BLaER1 treated with 17β-estradiol and CSF1 and Interleukin-3, amounts not matched to agents 10 nM and 100 nM (cell line): ENCODE measurements at regions not wholly inside any gene's neighbourhood (a gene's known extent, or its start where the extent isn't known, plus 50 kb on each side); places are given as distances from the start of the nearest gene placed in this dataset.

Experiments used
- H3K27ac ChIP-seq, 11 experiments: shearing (Covaris generic); formaldehyde crosslinking; 2 replicates each; pipeline ENCODE4 v1.8.1; 2022
- H3K27me3 ChIP-seq, 11 experiments: shearing (Covaris generic); formaldehyde crosslinking; 2 replicates each; pipeline ENCODE4 v1.8.1; 2022
- H3K36me3 ChIP-seq, 11 experiments: shearing (Covaris generic); formaldehyde crosslinking; 2 replicates each; pipeline ENCODE4 v1.8.1; 2022
- H3K4me1 ChIP-seq, 10 experiments: shearing (Covaris generic); formaldehyde crosslinking; 2 replicates each; pipeline ENCODE4 v1.8.1; 2022
- H3K4me2 ChIP-seq, 11 experiments: shearing (Covaris generic); formaldehyde crosslinking; 2 replicates each; pipeline ENCODE4 v1.8.1; 2022
- H3K4me3 ChIP-seq, 10 experiments: shearing (Covaris generic); formaldehyde crosslinking; 2 replicates each; pipeline ENCODE4 v1.8.1; 2022
- H3K9ac ChIP-seq, 11 experiments: shearing (Covaris generic); formaldehyde crosslinking; 2 replicates each; pipeline ENCODE4 v1.8.1; 2022
- H3K9me3 ChIP-seq, 11 experiments: shearing (Covaris generic); formaldehyde crosslinking; replicated peaks in 1 of 11; 2 replicates each; pipeline ENCODE4 v1.8.1; 2022
- H4K20me1 ChIP-seq, 11 experiments: shearing (Covaris generic); formaldehyde crosslinking; 2 replicates each; pipeline ENCODE4 v1.8.1; 2022
- Cebpa-rat ChIP-seq, 11 experiments: shearing (Covaris generic); IDR thresholded peaks; 2 replicates each; pipeline ENCODE4 v1.8.1; 2022

GRCh38 chr15:31151301-31152233, 50.0 kb upstream of the TRPM1 start:
- H3K27ac ChIP-seq = no peak overlapping the region
- TF ChIP-seq Cebpa-rat (IDR thresholded peaks at IDR 0.05) = no peak
- H3K4me2 ChIP-seq = no peak overlapping the region
- peaks cover 0 to 9% (median 0%) of the 10 kb centered on the region in 10 experiments; a peak in 2 of 20 replicates for H3K4me1 ChIP-seq
- H3K9ac ChIP-seq = no peak overlapping the region
- H3K27me3 ChIP-seq = no peaks in the 10 kb centered on the region
- H3K36me3 ChIP-seq = no peaks in the 10 kb centered on the region
- no peaks in the 10 kb centered on the region; a peak in 1 of 22 replicates for H4K20me1 ChIP-seq
- no peak overlapping the region for H3K4me3 ChIP-seq
- peaks cover 0 to 15% (median 6%) of the 10 kb centered on the region in 11 experiments; a peak in 7 of 22 replicates for H3K9me3 ChIP-seq

GRCh38 chr15:31153531-31153930, 52.0 kb upstream of the TRPM1 start:
- Histone ChIP-seq H3K9me3 (peaks cover 0 to 15% (median 6%) of the 10 kb centered on the region in 11 experiments; a peak in 7 of 22 replicates), H3K4me2 (no peak overlapping the region), H4K20me1 (no peaks in the 10 kb centered on the region; a peak in 1 of 22 replicates), H3K4me1 (peaks cover 0 to 9% (median 0%) of the 10 kb centered on the region in 10 experiments; a peak in 2 of 20 replicates), H3K4me3 (no peak overlapping the region), H3K36me3 (no peaks in the 10 kb centered on the region), H3K9ac (no peak overlapping the region), H3K27me3 (no peaks in the 10 kb centered on the region), H3K27ac (no peak overlapping the region)
- TF ChIP-seq Cebpa-rat (IDR thresholded peaks at IDR 0.05) = no peak

GRCh38 chr15:31155151-31155550, 53.6 kb upstream of the TRPM1 start:
- no peak overlapping the region for H3K4me3 ChIP-seq
- peaks cover 0 to 15% (median 6%) of the 10 kb centered on the region in 11 experiments; a peak in 7 of 22 replicates for H3K9me3 ChIP-seq
- H3K36me3 ChIP-seq = no peaks in the 10 kb centered on the region
- no peaks in the 10 kb centered on the region for H3K27me3 ChIP-seq
- H4K20me1 ChIP-seq = no peaks in the 10 kb centered on the region; a peak in 1 of 22 replicates
- H3K27ac ChIP-seq = no peak overlapping the region
- no peaks in the 10 kb centered on the region for H3K4me1 ChIP-seq
- H3K4me2 ChIP-seq = no peak overlapping the region
- TF ChIP-seq Cebpa-rat (IDR thresholded peaks at IDR 0.05) = no peak
- no peak overlapping the region for H3K9ac ChIP-seq

DNA sequence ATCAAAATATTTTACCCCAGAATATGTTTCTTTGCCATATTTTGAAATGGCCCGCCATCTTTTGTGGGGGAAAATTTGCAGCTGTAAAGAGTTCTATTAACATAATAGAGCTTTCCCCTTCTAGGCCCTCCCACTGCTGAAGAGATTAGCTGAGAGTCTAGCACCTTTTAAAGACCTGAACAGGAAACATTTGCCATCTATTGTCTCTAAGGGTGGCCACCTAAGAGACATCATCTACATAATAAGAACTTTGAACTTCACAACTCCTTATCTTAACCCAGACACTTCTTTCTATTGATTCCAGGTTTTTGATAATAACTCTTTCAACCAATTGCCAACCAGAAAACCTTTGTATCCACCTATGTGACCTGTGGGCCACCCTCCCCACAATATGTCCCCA, 54.7 kb upstream of the TRPM1 start:
- Histone ChIP-seq H3K4me3 (no peak overlapping the region), H3K4me2 (no peak overlapping the region), H3K27me3 (no peaks in the 10 kb centered on the region), H3K4me1 (no peaks in the 10 kb centered on the region), H3K9ac (no peak overlapping the region), H4K20me1 (no peaks in the 10 kb centered on the region; a peak in 1 of 22 replicates), H3K9me3 (peaks cover 0 to 15% (median 6%) of the 10 kb centered on the region in 11 experiments; a peak in 7 of 22 replicates), H3K36me3 (no peaks in the 10 kb centered on the region), H3K27ac (no peak overlapping the region)
- no peak for TF ChIP-seq Cebpa-rat (IDR thresholded peaks at IDR 0.05)

DNA sequence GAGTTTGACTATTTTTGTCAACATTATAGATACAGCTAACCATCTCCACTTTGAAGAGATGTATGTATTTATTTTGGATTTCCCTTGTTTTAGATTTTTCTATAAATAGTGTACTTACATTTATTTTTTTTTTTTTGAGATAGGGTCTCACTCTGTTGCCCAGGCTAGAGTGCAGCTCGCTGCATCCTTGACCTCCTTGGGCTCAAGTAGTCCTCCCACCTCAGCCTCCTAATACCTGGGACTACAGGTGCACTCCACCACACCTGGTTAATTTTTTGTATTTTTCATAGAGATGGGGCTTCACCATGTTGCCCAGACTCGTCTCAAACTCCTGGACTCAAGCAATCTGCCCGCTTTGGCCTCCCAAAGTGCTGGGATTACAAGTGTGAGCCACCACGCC, 55.3 kb upstream of the TRPM1 start:
- H3K27me3 ChIP-seq = no peaks in the 10 kb centered on the region
- H3K4me1 ChIP-seq = 0 out of 20 replicates have a peak, but pooled peaks cover 0 to under 1% (median 0%) of the 10 kb centered on the region in 10 experiments
- H3K4me3 ChIP-seq = no peak overlapping the region
- H3K9me3 ChIP-seq = peaks cover 0 to 11% (median 6%) of the 10 kb centered on the region in 11 experiments; a peak in 6 of 22 replicates
- no peaks in the 10 kb centered on the region; a peak in 1 of 22 replicates for H4K20me1 ChIP-seq
- no peaks in the 10 kb centered on the region for H3K36me3 ChIP-seq
- no peak overlapping the region for H3K4me2 ChIP-seq
- no peak for TF ChIP-seq Cebpa-rat (IDR thresholded peaks at IDR 0.05)
- H3K9ac ChIP-seq = no peak overlapping the region
- H3K27ac ChIP-seq = no peak overlapping the region

GRCh38 chr15:31157644-31158069, 56.1 kb upstream of the TRPM1 start:
- Histone ChIP-seq H3K36me3 (no peaks in the 10 kb centered on the region), H4K20me1 (no peaks in the 10 kb centered on the region; a peak in 1 of 22 replicates), H3K9me3 (peaks cover 0 to 3% (median 0%) of the 10 kb centered on the region in 11 experiments; a peak in 3 of 22 replicates), H3K27me3 (no peaks in the 10 kb centered on the region), H3K4me1 (0 out of 20 replicates have a peak, but pooled peaks cover 0 to 4% (median 0%) of the 10 kb centered on the region in 10 experiments), H3K4me3 (no peak overlapping the region), H3K4me2 (no peak overlapping the region), H3K27ac (no peak overlapping the region), H3K9ac (no peak overlapping the region)
- TF ChIP-seq Cebpa-rat (IDR thresholded peaks at IDR 0.05) = no peak

DNA sequence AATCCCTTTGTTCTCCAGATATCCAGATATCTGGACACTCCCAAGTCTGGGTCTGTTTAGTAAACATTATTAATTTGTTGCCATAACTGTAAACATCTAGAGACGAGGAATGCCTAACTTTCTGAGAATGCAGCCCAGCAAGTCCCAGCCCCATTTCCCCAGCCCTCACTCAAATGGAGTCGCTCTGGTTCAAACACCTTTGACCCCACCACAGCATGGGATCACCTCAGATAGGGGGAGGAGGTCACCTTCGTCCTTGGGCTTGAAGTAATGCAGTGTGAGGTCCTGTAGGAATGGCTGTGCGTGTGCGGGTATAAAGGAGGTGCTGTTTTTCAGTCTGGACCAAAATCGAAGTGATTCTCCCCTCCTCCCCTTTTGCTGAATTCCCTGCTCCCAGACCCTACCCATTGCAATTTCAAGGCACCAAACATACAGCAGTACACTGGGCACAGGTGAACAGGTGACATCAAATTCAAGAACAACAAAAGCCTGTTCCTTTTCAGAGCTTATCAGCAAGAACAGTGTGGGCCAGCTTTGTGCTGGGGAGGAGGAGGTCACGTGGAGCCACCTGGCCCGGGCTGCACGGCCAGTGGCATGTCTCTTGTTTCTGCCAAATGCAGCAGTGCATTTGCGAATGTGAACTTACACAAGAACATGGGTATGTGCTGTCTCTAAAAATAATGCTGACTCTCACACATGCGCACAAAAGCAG, 57.5 kb upstream of the TRPM1 start:
- 0 out of 20 replicates have a peak, but pooled peaks cover 0 to 4% (median 0%) of the 10 kb centered on the region in 10 experiments for H3K4me1 ChIP-seq
- H3K9ac ChIP-seq = no peak overlapping the region

GRCh38 chr15:31159837-31160236, 58.3 kb upstream of the TRPM1 start:
- Histone ChIP-seq H3K36me3 (no peaks in the 10 kb centered on the region), H3K27me3 (no peaks in the 10 kb centered on the region), H3K4me1 (0 out of 20 replicates have a peak, but pooled peaks cover 0 to 4% (median 0%) of the 10 kb centered on the region in 10 experiments), H3K9me3 (no peaks in the 10 kb centered on the region), H3K4me3 (no peak overlapping the region), H3K4me2 (no peak overlapping the region), H3K27ac (no peak overlapping the region), H4K20me1 (no peaks in the 10 kb centered on the region; a peak in 1 of 22 replicates), H3K9ac (no peak overlapping the region)
- no peak for TF ChIP-seq Cebpa-rat (IDR thresholded peaks at IDR 0.05)

More for the DNA sequence above, 57.5 kb upstream of the TRPM1 start:
- H3K9me3 ChIP-seq = no peaks in the 10 kb centered on the region
- H3K27me3 ChIP-seq = no peaks in the 10 kb centered on the region
- H4K20me1 ChIP-seq = no peaks in the 10 kb centered on the region; a peak in 1 of 22 replicates
- no peak overlapping the region for H3K4me3 ChIP-seq
- no peaks in the 10 kb centered on the region for H3K36me3 ChIP-seq
- no peak overlapping the region for H3K4me2 ChIP-seq
- no peak for TF ChIP-seq Cebpa-rat (IDR thresholded peaks at IDR 0.05)
- no peak overlapping the region for H3K27ac ChIP-seq

- no peaks in the 10 kb centered on the region for H3K36me3 ChIP-seq
- no peak overlapping the region for H3K4me3 ChIP-seq
- TF ChIP-seq Cebpa-rat (IDR thresholded peaks at IDR 0.05) = no peak
- H3K4me2 ChIP-seq = no peak overlapping the region
- no peak overlapping the region for H3K9ac ChIP-seq
- no peak overlapping the region for H3K27ac ChIP-seq
- H3K27me3 ChIP-seq = no peaks in the 10 kb centered on the region
- no peaks in the 10 kb centered on the region for H3K9me3 ChIP-seq
- H4K20me1 ChIP-seq = no peaks in the 10 kb centered on the region; a peak in 1 of 22 replicates
- H3K4me1 ChIP-seq = 0 out of 20 replicates have a peak, but pooled peaks cover 0 to 4% (median 0%) of the 10 kb centered on the region in 10 experiments
Measured at GRCh38 chr15:31160297-31160696, 58.8 kb upstream of the TRPM1 start.
